Body of pancreas (tissue), 4 donors: ENCODE measurements at regions not wholly inside any gene's neighbourhood (a gene's known extent, or its start where the extent isn't known, plus 50 kb on each side); places are given as distances from the start of the nearest gene placed in this dataset.

Source experiments
- ATAC-seq: fragments of 150-250 bp; one replicate; pipeline ENCODE4 v1.9.1; 2016
- DNase-seq, 4 donors: peaks; one replicate each; pipeline ENCODE4 v3.0.0-alpha.2; 2019
- H3K27ac ChIP-seq, 4 donors: fragments of 200-600 bp; sonication (generic); 1 replicate in 3 of 4; 2 replicates in 1 of 4; pipeline versions ENCODE4 v1.5.1 to v1.6.1; 2016 to 2019; ENCODE audit warnings: mild to moderate bottlenecking in 1 of 4, mixed read lengths in 1 of 4, moderate library complexity in 1 of 4
- H3K27me3 ChIP-seq, 2 donors: fragments of 200-600 bp; sonication (generic); one replicate each; pipeline ENCODE4 v1.6.0; 2016; ENCODE audit warnings: mild to moderate bottlenecking in 1 of 2
- H3K36me3 ChIP-seq, 2 donors: fragments of 200-600 bp; sonication (generic); replicated peaks in 1 of 2; 2 replicates each; pipeline ENCODE4 v1.5.1; 2016; ENCODE audit warnings: low read depth in 2 of 2; ENCODE audit not compliant: insufficient read depth in 1 of 2
- H3K4me1 ChIP-seq: fragments of 200-600 bp; sonication (generic); one replicate; pipeline ENCODE4 v1.6.0; 2016
- H3K4me3 ChIP-seq, 2 donors: fragments of 200-600 bp; sonication (generic); 1 replicate in 1 of 2; 2 replicates in 1 of 2; pipeline ENCODE4 v1.5.1; 2016 to 2019
- H3K9me3 ChIP-seq, 3 donors: fragments of 200-600 bp; sonication (generic); 1 replicate in 2 of 3; 2 replicates in 1 of 3; pipeline ENCODE4 v1.5.1; 2016
- CTCF ChIP-seq, 7 experiments: fragments of 450-650 bp in 4 of 7; fragments of 200-600 bp in 3 of 7; sonication (generic) in 3 of 7; IDR thresholded peaks; one replicate each; pipeline ENCODE4 v1.5.1; 2016 to 2019; ENCODE audit warnings: antibody characterized with exemption in 7 of 7
- POLR2A ChIP-seq, 3 donors: fragments of 450-650 bp; IDR thresholded peaks; one replicate each; pipeline ENCODE4 v1.6.1; 2016; ENCODE audit warnings: antibody characterized with exemption in 3 of 3, mild to moderate bottlenecking in 2 of 3
- WGBS, 2 donors: methylation state at CpG; one replicate each; pipeline ENCODE4 v1.1.5; 2017; 5-methylcytosine and 5-hydroxymethylcytosine counted together
- intact Hi-C: fragments of 100-400 bp; cut with DNase I; formaldehyde crosslinking; loops from one replicate; pipeline ENCODE4 v1.15.1; 2023

DNA sequence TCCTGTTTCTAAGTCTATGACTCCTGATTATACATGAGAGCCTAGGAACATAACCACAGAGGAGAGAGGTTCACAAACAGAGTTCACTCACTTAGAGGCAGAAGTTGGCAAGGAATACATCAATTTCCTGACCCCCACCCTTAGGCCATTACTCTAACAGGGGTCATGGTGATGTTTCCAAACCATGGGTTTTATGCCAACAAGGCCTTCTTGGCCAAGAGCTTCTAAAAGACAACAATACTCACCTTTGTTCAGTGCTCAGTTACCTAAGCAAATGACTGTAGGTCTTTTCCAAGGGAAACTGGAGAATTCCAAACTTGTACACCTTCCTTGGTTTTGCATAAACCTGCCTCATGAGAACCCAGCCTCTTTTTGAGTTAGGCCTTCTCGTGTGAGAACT, 52.6 kb downstream of the ERICH4 start:
- peak; percentile 66 for ATAC-seq

DNA sequence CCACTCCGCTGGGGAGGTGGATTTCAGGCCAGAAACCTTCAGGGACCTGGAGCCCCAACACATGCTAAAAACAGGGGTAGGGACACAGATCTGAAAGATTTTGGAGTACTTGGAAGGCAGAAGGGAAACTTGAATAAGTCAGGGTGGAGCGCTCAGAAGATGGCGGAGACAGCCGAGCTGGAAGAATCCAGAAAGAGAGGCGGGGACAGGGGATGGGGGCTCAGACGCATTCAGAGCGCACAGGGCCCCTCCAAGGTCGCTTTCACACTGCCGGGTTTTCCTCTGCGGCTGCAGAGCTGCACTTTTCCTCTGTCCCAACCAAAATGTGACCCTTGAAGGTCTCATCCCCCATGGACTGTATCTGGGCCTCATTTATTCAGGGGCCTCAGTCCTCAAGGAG, 56.9 kb downstream of the ERICH4 start:
- 67 to 70% methylated on average over 10 of the region's 10 CpGs for WGBS, 2 donors

More for the DNA sequence above, 52.6 kb downstream of the ERICH4 start:
- TF ChIP-seq POLR2A (IDR thresholded peaks at IDR 0.05): no peak
- no peak for TF ChIP-seq CTCF (IDR thresholded peaks at IDR 0.05)
- peak in 1 of 4 donors; percentile 13 for DNase-seq
- Histone ChIP-seq H3K9me3 (no peaks in the 10 kb centered on the region), H3K4me3 (no peak overlapping the region), H3K36me3 (no peaks in the 10 kb centered on the region), H3K27ac (peak overlapping the region in 1 of 4 donors; percentile 18), H3K4me1 (no peaks in the 10 kb centered on the region), H3K27me3 (no peaks in the 10 kb centered on the region)
- intact Hi-C loops: no loop called here
- WGBS, 2 donors: 22 to 24% methylated on average over 1 of the region's 1 CpG

GRCh38 chr19:41500443-41500842, 57.5 kb downstream of the ERICH4 start:
- ATAC-seq (no peak), DNase-seq (no peak)
- Histone ChIP-seq H3K9me3 (no peaks in the 10 kb centered on the region), H3K27ac (peak overlapping the region in 2 of 4 donors; percentile 12 to 48), H3K27me3 (no peaks in the 10 kb centered on the region), H3K4me1 (no peaks in the 10 kb centered on the region), H3K36me3 (no peaks in the 10 kb centered on the region), H3K4me3 (no peak overlapping the region)
- WGBS, 2 donors: 60 to 72% methylated on average over 9 of the region's 9 CpGs
- peak in 2 of 3 donors; percentile 35 to 40 for TF ChIP-seq POLR2A (IDR thresholded peaks at IDR 0.05)
- TF ChIP-seq CTCF (IDR thresholded peaks at IDR 0.05): no peak
- intact Hi-C loops: no loop called here

More for the DNA sequence above, 56.9 kb downstream of the ERICH4 start:
- intact Hi-C loops: no loop called here
- H3K4me1 ChIP-seq: no peaks in the 10 kb centered on the region
- DNase-seq (no peak), ATAC-seq (no peak)
- H3K4me3 ChIP-seq: no peak overlapping the region
- no peak for TF ChIP-seq CTCF (IDR thresholded peaks at IDR 0.05)
- TF ChIP-seq POLR2A (IDR thresholded peaks at IDR 0.05): no peak
- peak overlapping the region in 2 of 4 donors; percentile 12 to 24 for H3K27ac ChIP-seq
- no peaks in the 10 kb centered on the region for H3K36me3 ChIP-seq
- H3K27me3 ChIP-seq: no peaks in the 10 kb centered on the region
- H3K9me3 ChIP-seq: no peaks in the 10 kb centered on the region

DNA sequence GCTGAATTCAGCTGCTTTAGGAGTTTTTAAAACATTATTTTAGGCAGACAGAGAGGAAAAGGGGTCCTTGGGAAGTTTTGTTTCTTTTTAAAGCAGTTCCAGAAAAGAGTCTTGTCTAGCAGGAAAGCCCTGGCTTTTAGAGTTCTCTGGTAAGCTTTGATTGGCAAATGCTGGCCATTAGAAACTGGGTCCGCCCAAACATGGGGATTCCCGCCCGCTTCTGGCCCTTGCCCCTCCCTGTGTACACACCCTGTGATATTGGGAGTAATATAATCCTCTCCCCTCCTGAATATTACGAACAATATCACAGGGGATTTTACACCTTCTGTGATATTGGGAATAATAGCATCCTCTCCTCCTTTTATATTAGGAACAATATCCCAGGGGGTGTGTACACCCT, 58.9 kb downstream of the ERICH4 start:
- Histone ChIP-seq H3K27me3 (no peaks in the 10 kb centered on the region), H3K36me3 (no peaks in the 10 kb centered on the region), H3K27ac (no peak overlapping the region), H3K9me3 (no peaks in the 10 kb centered on the region), H3K4me3 (no peak overlapping the region), H3K4me1 (no peaks in the 10 kb centered on the region)
- TF ChIP-seq POLR2A (IDR thresholded peaks at IDR 0.05) (no peak), CTCF (IDR thresholded peaks at IDR 0.05) (no peak)
- WGBS, 2 donors: 31 to 50% methylated on average over 4 of the region's 4 CpGs
- intact Hi-C loops: no loop called here
- ATAC-seq (no peak), DNase-seq (no peak)

GRCh38 chr19:41505105-41505504, 62.1 kb downstream of the ERICH4 start:
- H3K4me1 ChIP-seq: no peaks in the 10 kb centered on the region
- H3K27ac ChIP-seq: no peak overlapping the region
- H3K36me3 ChIP-seq: no peaks in the 10 kb centered on the region
- intact Hi-C loops: no loop called here
- ATAC-seq (no peak), DNase-seq (no peak)
- no peaks in the 10 kb centered on the region for H3K27me3 ChIP-seq
- no peaks in the 10 kb centered on the region for H3K9me3 ChIP-seq
- no peak overlapping the region for H3K4me3 ChIP-seq
- no peak for TF ChIP-seq POLR2A (IDR thresholded peaks at IDR 0.05)
- TF ChIP-seq CTCF (IDR thresholded peaks at IDR 0.05): no peak
- 62 to 64% methylated on average over 12 to 13 of the region's 13 CpGs for WGBS, 2 donors
